ENCODE measurements at regions not wholly inside any gene's neighbourhood (a gene's known extent, or its start where the extent isn't known, plus 50 kb on each side); places are given as distances from the start of the nearest gene placed in this dataset.

GRCh38 chr9:135219676-135220600, 132.5 kb downstream of the OLFM1 start:
- TF ChIP-seq CSDC2 (CRISPR knock-in tag; IDR thresholded peaks at IDR 0.05): no peak
- no peak for TF ChIP-seq ARNTL (CRISPR knock-in tag; IDR thresholded peaks at IDR 0.05; ENCODE audit: borderline replicate concordance, low read depth)
- no peak for TF ChIP-seq RARB (CRISPR knock-in tag; IDR thresholded peaks at IDR 0.05)
- TF ChIP-seq ZFP30 (CRISPR knock-in tag; IDR thresholded peaks at IDR 0.05): no peak
- no peak for TF ChIP-seq ZNF8 (CRISPR knock-in tag; IDR thresholded peaks at IDR 0.05)

All from SK-N-SH treated with all-trans-retinoic acid at 6 μM for 48 hours (cell line).